ENCODE measurements at regions not wholly inside any gene's neighbourhood (a gene's known extent, or its start where the extent isn't known, plus 50 kb on each side); places are given as distances from the start of the nearest gene placed in this dataset.

- TF ChIP-seq POLR2AphosphoS5 (IDR thresholded peaks at IDR 0.05; ENCODE audit: low read depth, low read length) (no peak), FOXP2 (optimal IDR thresholded peaks at IDR 0.05; ENCODE audit: borderline replicate concordance, extremely low read depth, extremely low read length, insufficient read depth) (no peak), TAF1 (IDR thresholded peaks at IDR 0.05; ENCODE audit: borderline replicate concordance, insufficient read depth, low read length) (no peak), SIN3A (IDR thresholded peaks at IDR 0.05; ENCODE audit: borderline replicate concordance, insufficient read depth, low read length) (no peak), REST (IDR thresholded peaks at IDR 0.05; ENCODE audit: insufficient read depth in 1 of 2, low read depth in 2 of 2, low read length in 2 of 2) (no peak)
Measured at GRCh38 chr1:194338241-194338948, 1152.0 kb upstream of the B3GALT2 start.

GRCh38 chr1:194333240-194333639, 1146.8 kb upstream of the B3GALT2 start:
- TF ChIP-seq REST (IDR thresholded peaks at IDR 0.05; ENCODE audit: insufficient read depth in 1 of 2, low read depth in 2 of 2, low read length in 2 of 2) (no peak), FOXP2 (optimal IDR thresholded peaks at IDR 0.05; ENCODE audit: borderline replicate concordance, extremely low read depth, extremely low read length, insufficient read depth) (no peak), SIN3A (IDR thresholded peaks at IDR 0.05; ENCODE audit: borderline replicate concordance, insufficient read depth, low read length) (no peak), POLR2AphosphoS5 (IDR thresholded peaks at IDR 0.05; ENCODE audit: low read depth, low read length) (no peak), TAF1 (IDR thresholded peaks at IDR 0.05; ENCODE audit: borderline replicate concordance, insufficient read depth, low read length) (no peak)

GRCh38 chr1:194331758-194332157, 1145.3 kb upstream of the B3GALT2 start:
- TF ChIP-seq REST (IDR thresholded peaks at IDR 0.05; ENCODE audit: insufficient read depth in 1 of 2, low read depth in 2 of 2, low read length in 2 of 2) (no peak), POLR2AphosphoS5 (IDR thresholded peaks at IDR 0.05; ENCODE audit: low read depth, low read length) (no peak), SIN3A (IDR thresholded peaks at IDR 0.05; ENCODE audit: borderline replicate concordance, insufficient read depth, low read length) (no peak), FOXP2 (optimal IDR thresholded peaks at IDR 0.05; ENCODE audit: borderline replicate concordance, extremely low read depth, extremely low read length, insufficient read depth) (no peak), TAF1 (IDR thresholded peaks at IDR 0.05; ENCODE audit: borderline replicate concordance, insufficient read depth, low read length) (no peak)

GRCh38 chr1:194322751-194323150, 1136.3 kb upstream of the B3GALT2 start:
- TF ChIP-seq REST (IDR thresholded peaks at IDR 0.05; ENCODE audit: insufficient read depth in 1 of 2, low read depth in 2 of 2, low read length in 2 of 2): no peak
- no peak for TF ChIP-seq POLR2AphosphoS5 (IDR thresholded peaks at IDR 0.05; ENCODE audit: low read depth, low read length)
- TF ChIP-seq FOXP2 (optimal IDR thresholded peaks at IDR 0.05; ENCODE audit: borderline replicate concordance, extremely low read depth, extremely low read length, insufficient read depth): no peak
- TF ChIP-seq SIN3A (IDR thresholded peaks at IDR 0.05; ENCODE audit: borderline replicate concordance, insufficient read depth, low read length): no peak
- TF ChIP-seq TAF1 (IDR thresholded peaks at IDR 0.05; ENCODE audit: borderline replicate concordance, insufficient read depth, low read length): no peak
